ENCODE measurements at regions not wholly inside any gene's neighbourhood (a gene's known extent, or its start where the extent isn't known, plus 50 kb on each side); places are given as distances from the start of the nearest gene placed in this dataset.
"Not testable (repeated sequence)": the region's sequence is repeated elsewhere in the genome, so short reads cannot be mapped to it uniquely, and the experiment has no call there.

DNA sequence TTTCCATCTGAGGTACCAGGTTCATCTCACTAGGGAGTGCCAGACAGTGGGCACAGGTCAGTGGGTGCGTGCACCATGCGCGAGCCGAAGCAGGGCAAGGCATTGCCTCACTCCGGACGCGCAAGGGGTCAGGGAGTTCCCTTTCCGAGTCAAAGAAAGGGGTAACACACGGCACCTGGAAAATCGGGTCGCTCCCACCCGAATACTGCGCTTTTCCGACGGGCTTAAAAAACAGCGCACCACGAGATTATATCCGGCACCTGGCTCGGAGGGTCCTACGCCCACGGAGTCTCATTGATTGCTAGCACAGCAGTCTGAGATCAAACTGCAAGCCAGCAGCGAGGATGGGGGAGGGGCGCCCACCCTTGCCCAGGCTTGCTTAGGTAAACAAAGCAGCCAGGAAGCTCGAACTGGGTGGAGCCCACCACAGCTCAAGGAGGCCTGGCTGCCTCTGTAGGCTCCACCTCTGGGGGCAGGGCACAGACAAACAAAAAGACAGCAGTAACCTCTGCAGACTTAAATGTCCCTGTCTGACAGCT is 242.5 kb downstream of the CYLC2 start:
- not testable (repeated sequence) for DNase-seq (ENCODE audit: low read depth in 2 of 2)

DNA sequence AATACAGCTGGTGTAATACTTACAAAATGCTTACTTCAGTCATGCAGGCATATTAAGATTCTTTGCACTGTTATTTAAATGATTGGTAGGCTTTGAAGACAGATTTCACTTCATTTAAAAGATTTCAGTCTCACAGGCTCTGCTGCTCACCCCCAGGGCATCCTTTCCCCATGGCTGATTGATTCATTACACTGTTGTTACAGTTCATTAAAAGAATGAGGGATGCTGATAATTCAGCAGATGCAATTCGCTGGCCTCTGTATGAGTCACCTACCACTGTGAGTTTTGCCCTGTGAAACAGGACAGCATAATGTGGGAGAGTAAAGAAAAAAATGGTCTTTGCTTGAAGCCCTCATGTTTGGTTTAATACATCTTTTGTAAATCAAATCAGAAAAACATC is 246.9 kb downstream of the CYLC2 start:
- no peak for DNase-seq (ENCODE audit: low read depth in 2 of 2)

DNA sequence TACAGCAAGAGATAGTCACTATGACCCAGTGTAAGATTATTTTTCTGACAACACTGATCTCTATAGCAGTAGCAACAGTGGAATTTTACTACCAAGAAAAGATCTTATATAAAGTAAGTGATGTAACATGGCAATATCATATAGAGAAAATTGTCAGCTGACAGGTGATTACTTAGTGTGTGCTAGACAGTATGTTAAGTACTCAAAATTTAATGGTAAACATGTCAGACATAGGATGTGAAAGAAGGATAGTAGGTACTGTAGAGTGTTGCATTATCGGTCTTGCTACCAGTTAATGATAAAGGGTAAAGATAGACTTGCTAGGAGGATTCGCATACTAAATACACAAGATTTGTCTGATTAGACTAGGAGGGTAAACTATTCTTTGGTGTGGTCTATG is 247.4 kb downstream of the CYLC2 start:
- DNase-seq (ENCODE audit: low read depth in 2 of 2) = no peak

GRCh38 chr9:103243553-103243952 is 248.4 kb downstream of the CYLC2 start:
- no peak for DNase-seq (ENCODE audit: low read depth in 2 of 2)

GRCh38 chr9:103245369-103245768 is 250.2 kb downstream of the CYLC2 start:
- DNase-seq (ENCODE audit: low read depth in 2 of 2) = no peak

GRCh38 chr9:103261951-103262350 is 266.8 kb downstream of the CYLC2 start:
- DNase-seq (ENCODE audit: low read depth in 2 of 2) = no peak

- DNase-seq (ENCODE audit: low read depth in 2 of 2) = no peak
Measured at GRCh38 chr9:103266064-103266463, 270.9 kb downstream of the CYLC2 start.

GRCh38 chr9:103277240-103277639 is 282.1 kb downstream of the CYLC2 start:
- no peak for DNase-seq (ENCODE audit: low read depth in 2 of 2)

DNA sequence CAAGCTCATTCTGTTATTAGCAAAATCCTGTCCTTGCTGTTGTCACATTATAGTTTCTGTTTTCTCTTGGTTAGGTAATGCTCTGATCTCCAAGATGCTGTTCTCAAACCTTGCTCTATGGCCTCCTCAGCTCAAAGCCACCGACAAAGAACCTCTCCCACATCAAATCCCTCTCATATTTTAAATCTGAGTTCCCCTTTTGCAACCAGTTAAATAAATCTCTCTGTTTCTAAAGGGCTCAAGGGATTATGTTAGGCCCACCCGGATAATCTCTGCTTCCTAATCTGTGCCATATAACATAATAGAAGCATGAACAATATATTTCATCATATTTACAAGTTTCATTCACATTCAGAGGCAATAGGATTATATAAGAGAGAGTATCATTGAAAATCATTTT is 286.0 kb downstream of the CYLC2 start:
- no peak for DNase-seq (ENCODE audit: low read depth in 2 of 2)

- no peak for DNase-seq (ENCODE audit: low read depth in 2 of 2)
Measured at GRCh38 chr9:103287361-103287760, 292.2 kb downstream of the CYLC2 start.

DNA sequence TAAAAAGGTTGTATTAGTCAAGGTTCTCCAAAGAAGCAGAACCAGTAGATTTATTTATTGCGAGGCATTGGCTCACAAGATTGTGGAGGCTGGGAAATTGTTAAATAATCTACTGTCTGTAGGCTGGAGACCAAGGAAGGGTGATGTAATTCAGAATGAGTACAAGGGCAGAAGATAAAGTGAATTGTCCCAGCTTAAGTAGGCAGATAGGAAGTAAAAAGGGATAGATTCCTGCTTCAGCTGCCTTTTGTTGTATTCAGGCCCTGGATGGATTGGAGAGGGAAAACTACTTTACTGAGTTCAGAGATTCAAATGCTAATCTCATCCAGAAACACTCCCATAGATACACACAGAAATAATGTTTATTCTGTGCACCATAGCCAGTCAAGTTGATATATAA is 301.1 kb downstream of the CYLC2 start:
- no peak for DNase-seq (ENCODE audit: low read depth in 2 of 2)

DNA sequence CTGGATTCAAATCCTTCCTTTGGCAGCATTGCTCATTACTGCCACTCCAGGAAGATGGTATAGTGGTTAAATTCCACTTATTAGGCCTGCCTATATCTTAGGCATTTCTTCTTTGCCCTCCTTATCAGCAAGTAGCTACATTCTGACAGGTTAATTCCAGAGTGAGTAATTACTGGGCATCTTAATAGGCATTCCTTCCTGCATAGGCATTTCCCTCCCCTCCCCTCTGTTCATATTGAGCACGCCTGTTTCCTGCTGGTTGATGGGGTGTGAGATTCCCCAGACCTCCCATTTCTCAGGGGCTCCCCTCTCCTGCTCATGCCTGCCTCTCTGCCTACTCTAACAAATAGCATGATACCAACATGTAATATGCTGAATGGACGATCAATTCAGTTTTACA is 305.9 kb downstream of the CYLC2 start:
- DNase-seq (ENCODE audit: low read depth in 2 of 2) = no peak

DNA sequence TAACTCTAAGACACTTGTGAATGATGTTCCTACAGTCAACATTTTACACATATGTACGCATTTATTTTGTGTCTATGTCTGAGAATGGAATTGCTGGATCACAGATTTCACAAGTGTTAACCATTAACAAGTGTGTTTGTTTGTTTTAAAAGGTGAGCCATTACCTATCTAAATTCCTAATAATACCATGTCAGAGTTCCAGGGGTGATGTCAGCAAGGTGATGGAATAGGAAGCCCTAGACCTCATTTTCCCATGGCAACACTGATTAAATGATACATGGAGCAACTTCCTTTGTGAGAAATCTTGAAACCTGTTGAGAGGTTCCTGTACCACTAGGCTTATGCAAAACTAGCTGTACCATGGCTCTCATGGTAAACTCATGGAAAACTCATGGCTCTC is 309.7 kb downstream of the CYLC2 start:
- no peak for DNase-seq (ENCODE audit: low read depth in 2 of 2)

GRCh38 chr9:103319979-103320378 is 324.8 kb downstream of the CYLC2 start:
- DNase-seq (ENCODE audit: low read depth in 2 of 2) = no peak

DNA sequence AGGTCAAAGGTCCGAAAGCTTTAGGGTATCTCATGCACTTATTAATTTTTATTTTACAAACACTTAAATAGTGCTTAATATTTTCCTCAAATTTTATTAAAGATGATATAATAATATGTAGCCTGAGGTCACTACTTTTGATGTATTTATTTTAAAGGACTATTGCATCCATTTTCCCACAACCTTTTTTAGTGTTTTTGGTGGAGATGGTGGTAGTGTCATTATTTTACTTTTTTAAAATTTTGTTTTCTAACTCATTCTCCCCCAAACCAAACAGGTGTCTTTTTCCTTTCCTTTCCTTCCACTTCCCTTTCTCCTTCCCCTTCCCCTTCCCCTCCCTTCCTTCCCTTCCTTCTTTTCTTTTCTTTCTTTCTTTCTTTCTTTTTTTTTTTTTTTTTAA is 328.6 kb downstream of the CYLC2 start:
- no peak for DNase-seq (ENCODE audit: low read depth in 2 of 2)

GRCh38 chr9:103335461-103335860 is 340.3 kb downstream of the CYLC2 start:
- DNase-seq (ENCODE audit: low read depth in 2 of 2) = no peak

GRCh38 chr9:103355000-103355399 is 359.9 kb downstream of the CYLC2 start:
- DNase-seq (ENCODE audit: low read depth in 2 of 2) = no peak

GRCh38 chr9:103357980-103358379 is 362.8 kb downstream of the CYLC2 start:
- DNase-seq (ENCODE audit: low read depth in 2 of 2) = not testable (repeated sequence)

DNA sequence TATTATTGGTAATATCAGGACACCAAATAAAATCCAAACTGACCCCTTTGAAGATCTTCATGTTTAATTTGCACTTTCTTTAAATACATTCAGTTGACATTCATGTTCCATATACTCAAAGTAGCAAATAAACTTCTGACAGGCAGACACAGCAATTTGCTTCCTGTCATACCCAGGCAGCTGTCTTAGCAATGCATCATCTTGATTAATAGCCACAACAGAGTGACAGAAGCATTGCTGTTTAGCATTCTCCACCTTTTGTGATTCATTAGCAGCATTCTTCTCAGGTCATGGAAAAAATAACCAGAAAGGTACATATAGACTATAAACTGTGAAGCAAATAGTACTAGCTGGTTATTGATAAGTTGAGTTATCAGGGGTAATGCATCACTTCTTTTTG is 366.8 kb downstream of the CYLC2 start:
- no peak for DNase-seq (ENCODE audit: low read depth in 2 of 2)

DNA sequence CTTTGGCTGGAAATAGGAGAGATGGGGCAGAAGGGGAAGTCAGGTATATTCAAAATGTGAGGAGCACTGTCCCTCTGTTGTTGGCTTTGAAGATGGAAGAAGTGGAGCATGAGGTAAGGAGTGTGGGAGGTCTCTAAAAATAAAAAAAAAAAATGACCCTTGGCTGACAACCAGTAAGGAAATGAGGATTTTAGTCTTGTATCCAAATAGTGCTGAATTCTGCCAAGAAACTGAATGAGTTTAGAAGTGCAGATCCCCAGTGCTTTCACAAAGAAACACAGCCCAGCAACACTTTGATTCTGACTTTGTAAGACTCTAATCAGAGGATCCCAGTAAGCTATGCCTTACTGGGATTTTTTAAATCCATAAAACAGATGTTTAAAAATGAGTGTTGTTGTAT is 367.9 kb downstream of the CYLC2 start:
- no peak for DNase-seq (ENCODE audit: low read depth in 2 of 2)

DNA sequence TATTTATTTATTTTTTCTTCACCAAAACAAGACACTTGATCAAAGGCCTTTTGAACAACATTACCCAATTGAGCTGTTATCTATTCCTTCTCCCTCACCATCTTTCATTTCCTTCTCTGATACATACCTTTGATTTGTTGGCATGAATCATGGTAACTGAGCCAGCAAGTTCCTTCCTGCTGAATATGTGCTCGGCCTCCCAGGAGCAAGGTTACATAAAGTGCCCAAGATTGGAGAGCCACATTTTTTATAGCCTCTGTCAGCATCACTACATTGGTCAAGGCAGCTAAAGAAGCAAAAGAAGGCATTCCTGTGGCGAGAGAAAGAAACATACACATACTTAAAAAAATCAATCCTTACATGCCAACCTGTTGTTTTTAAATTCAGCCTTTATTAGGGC is 369.6 kb downstream of the CYLC2 start:
- peak in 1 of 2 donors; percentile 1 for DNase-seq (ENCODE audit: low read depth in 2 of 2)

GRCh38 chr9:103371152-103371551 is 376.0 kb downstream of the CYLC2 start:
- no peak for DNase-seq (ENCODE audit: low read depth in 2 of 2)

DNA sequence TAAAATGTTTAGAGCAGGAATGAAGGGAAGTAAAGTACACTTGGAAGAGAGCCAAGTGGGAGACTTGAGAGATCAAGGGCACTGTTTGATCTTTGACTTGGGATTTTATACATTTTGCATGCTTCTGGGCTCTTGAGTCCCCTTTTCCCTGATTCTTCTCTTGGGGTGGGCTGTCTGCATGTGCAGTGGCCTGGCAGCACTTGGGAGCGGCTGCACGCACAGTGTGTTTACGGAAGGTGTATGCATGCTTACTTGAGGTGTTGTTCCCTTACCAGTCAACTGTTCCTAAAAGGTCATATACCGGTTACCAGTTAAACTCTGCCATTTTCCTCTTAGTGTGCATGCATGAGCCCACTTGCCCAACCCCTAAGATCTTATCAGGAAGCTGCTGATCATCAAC is 377.7 kb downstream of the CYLC2 start:
- DNase-seq (ENCODE audit: low read depth in 2 of 2) = no peak

GRCh38 chr9:103377667-103378066 is 382.5 kb downstream of the CYLC2 start:
- no peak for DNase-seq (ENCODE audit: low read depth in 2 of 2)
